Choroid plexus epithelial cell (primary cell): ENCODE measurements at regions not wholly inside any gene's neighbourhood (a gene's known extent, or its start where the extent isn't known, plus 50 kb on each side); places are given as distances from the start of the nearest gene placed in this dataset.

Experiments used
- DNase-seq: peaks from one replicate; pipeline ENCODE4 v3.0.0-alpha.2; 2010; ENCODE audit warnings: low read depth
- H3K4me3 ChIP-seq: 2 replicates; pipeline ENCODE4 v1.5.1; 2011; ENCODE audit warnings: low read depth, mild to moderate bottlenecking, control low read depth, low read length, moderate library complexity
- TF ChIP-seq, protein P1 (sequence below): conservative IDR thresholded peaks from 2 replicates; pipeline ENCODE4 v1.5.1; 2011; ENCODE audit warnings: low read depth, mild to moderate bottlenecking, control low read depth, inconsistent platforms, low read length, moderate library complexity

DNA sequence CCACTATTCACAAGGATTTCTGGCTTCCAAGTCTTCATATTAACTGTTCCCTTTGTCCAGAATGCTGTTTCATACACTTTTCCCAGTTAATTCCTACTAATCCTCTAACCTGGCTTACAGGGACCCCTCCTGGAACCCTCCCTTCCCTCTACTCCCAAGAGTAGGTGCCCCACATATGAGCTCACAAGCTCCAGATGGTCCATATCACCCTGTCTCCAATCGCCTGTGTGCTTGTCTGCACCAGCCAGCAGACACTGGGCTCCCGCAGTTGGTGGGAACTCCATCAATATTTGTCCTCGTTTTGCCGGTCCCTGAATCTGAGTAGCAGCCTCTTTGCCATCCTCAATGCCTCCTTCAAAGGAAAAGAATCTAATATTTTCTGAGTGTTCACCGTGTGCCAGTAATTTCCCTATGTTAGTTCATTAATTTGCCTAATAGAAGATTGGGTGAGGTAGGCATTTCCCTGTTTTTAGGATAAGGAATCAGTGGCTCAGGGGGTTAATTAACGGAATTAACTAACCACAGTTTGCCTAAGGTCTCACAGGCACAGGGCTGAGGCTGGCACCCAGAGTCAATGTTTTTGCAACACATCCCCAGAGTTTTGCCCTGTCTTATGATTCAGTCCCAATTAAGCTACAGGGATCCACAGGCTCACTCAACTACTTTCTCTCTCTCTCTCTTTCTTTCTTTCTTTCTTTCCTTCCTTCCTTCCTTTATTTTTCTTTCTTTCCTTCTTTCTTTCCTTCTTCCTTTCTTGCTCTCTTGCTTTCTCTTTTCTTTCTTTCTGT lies 141.6 kb upstream of the CYP1B1 start:
- TF ChIP-seq, protein P1, sequence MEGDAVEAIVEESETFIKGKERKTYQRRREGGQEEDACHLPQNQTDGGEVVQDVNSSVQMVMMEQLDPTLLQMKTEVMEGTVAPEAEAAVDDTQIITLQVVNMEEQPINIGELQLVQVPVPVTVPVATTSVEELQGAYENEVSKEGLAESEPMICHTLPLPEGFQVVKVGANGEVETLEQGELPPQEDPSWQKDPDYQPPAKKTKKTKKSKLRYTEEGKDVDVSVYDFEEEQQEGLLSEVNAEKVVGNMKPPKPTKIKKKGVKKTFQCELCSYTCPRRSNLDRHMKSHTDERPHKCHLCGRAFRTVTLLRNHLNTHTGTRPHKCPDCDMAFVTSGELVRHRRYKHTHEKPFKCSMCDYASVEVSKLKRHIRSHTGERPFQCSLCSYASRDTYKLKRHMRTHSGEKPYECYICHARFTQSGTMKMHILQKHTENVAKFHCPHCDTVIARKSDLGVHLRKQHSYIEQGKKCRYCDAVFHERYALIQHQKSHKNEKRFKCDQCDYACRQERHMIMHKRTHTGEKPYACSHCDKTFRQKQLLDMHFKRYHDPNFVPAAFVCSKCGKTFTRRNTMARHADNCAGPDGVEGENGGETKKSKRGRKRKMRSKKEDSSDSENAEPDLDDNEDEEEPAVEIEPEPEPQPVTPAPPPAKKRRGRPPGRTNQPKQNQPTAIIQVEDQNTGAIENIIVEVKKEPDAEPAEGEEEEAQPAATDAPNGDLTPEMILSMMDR = no peak
- no peak for DNase-seq
- no peak overlapping the region for H3K4me3 ChIP-seq

DNA sequence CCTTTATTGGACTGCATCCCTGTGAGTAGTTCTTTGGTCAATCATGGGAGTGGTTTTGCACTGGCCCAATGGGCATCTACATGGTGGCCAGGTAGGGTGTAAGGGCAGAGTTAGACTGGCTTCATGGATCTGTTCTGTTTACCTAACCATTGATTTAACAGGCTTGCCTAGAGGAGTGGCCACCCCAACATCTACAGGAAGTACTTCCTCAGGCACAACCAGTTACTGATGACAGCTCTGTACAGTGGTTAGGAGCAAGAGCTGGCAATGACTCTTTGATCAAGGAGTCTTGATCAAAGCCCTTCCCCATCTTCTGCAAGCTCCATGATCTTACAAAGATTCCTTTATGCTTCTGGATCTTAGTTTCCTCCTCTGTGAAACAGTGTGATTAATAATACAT lies 140.9 kb upstream of the CYP1B1 start:
- H3K4me3 ChIP-seq = no peak overlapping the region
- DNase-seq = no peak
- TF ChIP-seq, protein P1 = no peak

DNA sequence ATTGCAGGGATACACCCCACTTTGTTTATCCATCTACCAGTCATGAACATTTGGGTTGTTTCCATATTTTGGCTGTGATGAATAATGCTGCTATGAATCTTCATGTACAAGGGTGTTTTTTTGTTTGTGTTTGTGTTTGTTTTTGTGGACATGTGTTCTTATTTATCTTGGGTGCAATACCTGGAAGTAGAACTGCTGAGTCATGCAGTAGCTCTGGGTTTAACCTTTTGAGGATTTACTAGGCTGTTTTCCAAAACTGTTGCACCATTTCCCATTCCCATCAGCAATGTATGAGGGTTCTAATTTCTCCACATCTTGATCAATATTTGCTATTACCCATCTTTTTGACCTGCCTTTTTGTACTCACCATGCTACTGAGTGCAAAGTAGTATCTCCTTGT lies 140.0 kb upstream of the CYP1B1 start:
- H3K4me3 ChIP-seq = no peak overlapping the region
- peak; percentile 63 for DNase-seq
- TF ChIP-seq, protein P1 = no peak

DNA sequence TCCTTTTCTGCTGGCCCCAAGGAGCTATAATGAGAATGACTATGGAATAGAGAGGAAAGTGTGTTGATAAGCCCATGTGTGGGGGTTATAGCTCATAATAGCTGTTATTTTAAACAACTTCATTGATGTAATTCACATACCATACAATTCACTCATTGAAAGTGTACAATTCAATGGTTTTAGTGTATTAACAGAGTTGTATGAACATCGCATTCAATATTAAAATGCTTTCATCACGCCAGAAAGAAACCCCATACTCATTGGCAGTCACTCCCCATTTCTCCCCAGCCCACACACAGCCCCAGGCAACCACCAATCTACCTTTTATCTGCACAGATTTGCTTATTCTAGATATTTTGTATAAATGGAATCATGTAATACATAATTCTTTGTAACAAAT lies 139.6 kb upstream of the CYP1B1 start:
- DNase-seq = no peak
- TF ChIP-seq, protein P1 = no peak
- no peak overlapping the region for H3K4me3 ChIP-seq

DNA sequence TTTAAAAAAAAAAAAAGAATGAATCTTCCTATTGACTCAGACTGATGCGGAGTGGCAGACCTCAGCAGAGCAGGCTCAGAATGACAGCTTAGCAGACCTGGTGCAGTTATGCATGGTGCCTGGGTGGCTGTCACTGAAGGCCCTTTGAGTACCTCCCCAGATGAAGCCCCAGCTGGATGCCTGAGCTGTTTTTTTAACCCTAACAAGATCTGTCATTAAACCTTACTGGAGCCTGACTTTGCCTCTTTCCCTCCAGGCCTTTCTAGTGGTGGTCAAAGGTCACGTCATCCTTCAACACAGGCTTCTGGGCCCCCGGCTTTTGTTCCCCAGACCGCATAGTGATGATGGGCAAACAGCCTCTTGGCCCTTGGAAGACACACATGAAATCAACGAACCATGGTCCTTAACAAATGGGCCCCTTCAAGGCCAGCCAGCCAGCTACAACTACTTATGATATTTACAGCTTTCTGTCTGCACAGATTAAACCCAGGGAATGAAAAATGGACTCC lies 138.3 kb upstream of the CYP1B1 start:
- TF ChIP-seq, protein P1 = no peak
- no peak overlapping the region for H3K4me3 ChIP-seq
- no peak for DNase-seq

DNA sequence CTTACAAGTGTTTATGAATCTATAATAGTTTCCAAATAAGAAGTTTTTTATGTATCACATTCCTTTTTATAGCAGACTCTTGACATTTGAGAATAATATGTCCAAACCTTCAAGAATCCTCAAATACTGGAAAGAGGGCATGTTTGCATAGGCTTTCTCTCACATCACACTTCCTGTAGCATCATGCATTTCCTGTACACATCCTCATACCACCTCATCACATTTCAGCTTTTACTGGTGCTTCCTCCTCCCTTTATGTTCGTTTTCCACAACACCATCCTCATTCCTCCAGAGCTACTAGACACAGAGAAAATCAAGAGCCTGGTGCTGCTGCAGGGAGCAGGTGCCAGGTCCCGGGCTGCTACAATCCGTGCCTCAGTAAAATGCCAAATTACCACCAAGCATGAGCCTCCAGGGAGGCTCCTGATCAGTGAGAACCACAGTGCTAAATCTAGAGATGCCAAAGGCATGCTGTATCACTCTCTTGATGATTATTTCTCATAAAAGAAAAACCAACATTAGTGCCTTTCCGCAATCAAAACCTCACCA lies 137.7 kb upstream of the CYP1B1 start:
- H3K4me3 ChIP-seq = no peak overlapping the region
- DNase-seq = no peak
- TF ChIP-seq, protein P1 = no peak

DNA sequence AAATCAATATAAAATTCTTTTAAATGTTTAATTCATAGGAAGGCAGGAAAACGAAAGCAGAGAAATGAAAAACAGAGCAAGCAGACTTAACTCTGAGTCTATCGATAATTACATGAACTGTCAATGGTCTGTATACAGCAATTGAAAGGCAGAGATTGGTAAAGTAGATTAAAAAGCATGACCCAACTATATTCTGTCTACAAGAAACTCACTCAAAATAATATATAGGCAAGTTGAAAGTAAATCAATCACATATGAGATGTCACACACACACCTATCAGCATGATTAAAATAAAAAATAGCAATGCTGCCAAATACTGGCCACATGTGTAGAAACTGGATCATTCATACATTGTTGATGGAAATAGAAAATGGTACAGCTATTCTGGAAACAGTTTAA lies 136.4 kb upstream of the CYP1B1 start:
- H3K4me3 ChIP-seq = no peak overlapping the region
- DNase-seq = no peak
- TF ChIP-seq, protein P1 = no peak
